ENCODE measurements at regions not wholly inside any gene's neighbourhood (a gene's known extent, or its start where the extent isn't known, plus 50 kb on each side); places are given as distances from the start of the nearest gene placed in this dataset.

DNA sequence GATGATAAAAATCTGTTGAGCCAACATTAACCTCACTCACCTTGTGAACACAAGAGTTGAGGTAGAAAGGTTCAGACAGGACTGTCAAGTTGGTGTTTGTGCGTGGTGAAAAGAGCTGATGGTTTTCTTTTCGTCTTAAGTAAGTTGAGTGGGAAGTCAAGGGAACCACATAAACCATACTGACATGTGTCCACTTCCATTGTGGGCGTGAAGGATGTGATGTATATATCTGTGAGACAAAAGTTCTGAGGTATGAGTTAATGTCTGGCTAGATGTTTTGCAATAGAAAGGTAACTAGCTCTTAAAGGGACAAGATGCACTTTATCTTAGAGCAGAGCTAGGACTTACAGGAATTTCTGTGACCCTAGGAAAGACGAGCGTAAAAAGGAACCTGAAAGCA, 1272.1 kb upstream of the ADGRB3 start:
- TF ChIP-seq RAD21 (IDR thresholded peaks at IDR 0.05; ENCODE audit: low read depth) (no peak), YY1 (IDR thresholded peaks at IDR 0.05; ENCODE audit: low read depth) (no peak), NFIC (IDR thresholded peaks at IDR 0.05) (no peak), EP300 (IDR thresholded peaks at IDR 0.05; ENCODE audit: borderline replicate concordance) (no peak), CREB1 (IDR thresholded peaks at IDR 0.05; ENCODE audit: low read depth) (no peak), TAF1 (IDR thresholded peaks at IDR 0.05; ENCODE audit: low read depth) (no peak), FOXM1 (IDR thresholded peaks at IDR 0.05; ENCODE audit: borderline replicate concordance, low read depth) (no peak), TCF12 (IDR thresholded peaks at IDR 0.05; ENCODE audit: low read depth) (no peak), EGR1 (IDR thresholded peaks at IDR 0.05) (no peak), ZBTB7A (IDR thresholded peaks at IDR 0.05; ENCODE audit: low read depth) (no peak), CEBPB (IDR thresholded peaks at IDR 0.05) (no peak), TEAD4 (IDR thresholded peaks at IDR 0.05) (no peak)
- TF ChIP-seq, protein P1, sequence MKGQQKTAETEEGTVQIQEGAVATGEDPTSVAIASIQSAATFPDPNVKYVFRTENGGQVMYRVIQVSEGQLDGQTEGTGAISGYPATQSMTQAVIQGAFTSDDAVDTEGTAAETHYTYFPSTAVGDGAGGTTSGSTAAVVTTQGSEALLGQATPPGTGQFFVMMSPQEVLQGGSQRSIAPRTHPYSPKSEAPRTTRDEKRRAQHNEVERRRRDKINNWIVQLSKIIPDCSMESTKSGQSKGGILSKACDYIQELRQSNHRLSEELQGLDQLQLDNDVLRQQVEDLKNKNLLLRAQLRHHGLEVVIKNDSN (IDR thresholded peaks at IDR 0.05): no peak
- TF ChIP-seq, protein P2, sequence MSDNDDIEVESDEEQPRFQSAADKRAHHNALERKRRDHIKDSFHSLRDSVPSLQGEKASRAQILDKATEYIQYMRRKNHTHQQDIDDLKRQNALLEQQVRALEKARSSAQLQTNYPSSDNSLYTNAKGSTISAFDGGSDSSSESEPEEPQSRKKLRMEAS (IDR thresholded peaks at IDR 0.05): no peak
- TF ChIP-seq, protein P3, sequence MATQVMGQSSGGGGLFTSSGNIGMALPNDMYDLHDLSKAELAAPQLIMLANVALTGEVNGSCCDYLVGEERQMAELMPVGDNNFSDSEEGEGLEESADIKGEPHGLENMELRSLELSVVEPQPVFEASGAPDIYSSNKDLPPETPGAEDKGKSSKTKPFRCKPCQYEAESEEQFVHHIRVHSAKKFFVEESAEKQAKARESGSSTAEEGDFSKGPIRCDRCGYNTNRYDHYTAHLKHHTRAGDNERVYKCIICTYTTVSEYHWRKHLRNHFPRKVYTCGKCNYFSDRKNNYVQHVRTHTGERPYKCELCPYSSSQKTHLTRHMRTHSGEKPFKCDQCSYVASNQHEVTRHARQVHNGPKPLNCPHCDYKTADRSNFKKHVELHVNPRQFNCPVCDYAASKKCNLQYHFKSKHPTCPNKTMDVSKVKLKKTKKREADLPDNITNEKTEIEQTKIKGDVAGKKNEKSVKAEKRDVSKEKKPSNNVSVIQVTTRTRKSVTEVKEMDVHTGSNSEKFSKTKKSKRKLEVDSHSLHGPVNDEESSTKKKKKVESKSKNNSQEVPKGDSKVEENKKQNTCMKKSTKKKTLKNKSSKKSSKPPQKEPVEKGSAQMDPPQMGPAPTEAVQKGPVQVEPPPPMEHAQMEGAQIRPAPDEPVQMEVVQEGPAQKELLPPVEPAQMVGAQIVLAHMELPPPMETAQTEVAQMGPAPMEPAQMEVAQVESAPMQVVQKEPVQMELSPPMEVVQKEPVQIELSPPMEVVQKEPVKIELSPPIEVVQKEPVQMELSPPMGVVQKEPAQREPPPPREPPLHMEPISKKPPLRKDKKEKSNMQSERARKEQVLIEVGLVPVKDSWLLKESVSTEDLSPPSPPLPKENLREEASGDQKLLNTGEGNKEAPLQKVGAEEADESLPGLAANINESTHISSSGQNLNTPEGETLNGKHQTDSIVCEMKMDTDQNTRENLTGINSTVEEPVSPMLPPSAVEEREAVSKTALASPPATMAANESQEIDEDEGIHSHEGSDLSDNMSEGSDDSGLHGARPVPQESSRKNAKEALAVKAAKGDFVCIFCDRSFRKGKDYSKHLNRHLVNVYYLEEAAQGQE (IDR thresholded peaks at IDR 0.05; ENCODE audit: low read depth): no peak

DNA sequence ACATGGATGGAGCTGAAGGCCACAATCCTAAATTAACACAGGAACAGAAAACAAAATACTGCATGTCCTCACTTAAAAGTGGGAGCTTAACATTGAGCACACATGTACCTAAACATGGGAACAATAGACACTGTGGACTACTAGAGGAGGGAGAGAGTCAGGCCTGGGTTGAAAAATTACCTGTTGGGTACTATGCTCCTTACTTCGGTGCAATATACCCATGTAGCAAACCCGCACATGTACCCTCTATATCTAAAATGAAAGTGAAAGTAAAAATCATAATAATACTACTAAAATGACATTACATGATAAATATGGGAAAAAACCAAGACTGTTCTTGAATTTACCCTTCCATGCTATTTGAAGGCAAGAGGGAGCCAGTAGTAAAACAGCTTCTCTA, 1273.8 kb upstream of the ADGRB3 start:
- TF ChIP-seq FOXM1 (IDR thresholded peaks at IDR 0.05; ENCODE audit: borderline replicate concordance, low read depth) (no peak), NFIC (IDR thresholded peaks at IDR 0.05) (no peak), CEBPB (IDR thresholded peaks at IDR 0.05) (no peak), ZBTB7A (IDR thresholded peaks at IDR 0.05; ENCODE audit: low read depth) (no peak), RAD21 (IDR thresholded peaks at IDR 0.05; ENCODE audit: low read depth) (no peak), TEAD4 (IDR thresholded peaks at IDR 0.05) (no peak)

DNA sequence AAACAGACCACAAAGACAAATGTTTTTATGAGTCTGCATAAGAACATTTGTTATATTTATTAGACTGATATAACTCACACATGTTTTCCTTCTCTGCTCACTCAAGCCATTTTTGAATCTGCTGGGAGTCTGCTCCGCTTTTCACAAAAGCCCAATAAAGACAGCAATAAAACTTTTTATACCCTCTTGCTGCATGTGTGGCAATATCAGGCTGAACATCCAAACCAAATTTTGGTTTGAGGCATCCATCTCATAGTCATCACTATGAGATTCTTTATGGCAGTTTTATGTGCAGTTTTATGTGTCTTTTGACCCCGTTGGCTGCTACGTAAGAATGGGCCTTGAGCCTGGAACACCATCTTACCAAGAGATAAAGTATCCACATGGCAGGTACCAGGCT, 1276.8 kb upstream of the ADGRB3 start:
- TF ChIP-seq FOXM1 (IDR thresholded peaks at IDR 0.05; ENCODE audit: borderline replicate concordance, low read depth): no peak
- TF ChIP-seq CEBPB (IDR thresholded peaks at IDR 0.05): no peak
- TF ChIP-seq TAF1 (IDR thresholded peaks at IDR 0.05; ENCODE audit: low read depth): no peak
- TF ChIP-seq TEAD4 (IDR thresholded peaks at IDR 0.05): no peak
- TF ChIP-seq, protein P1 (IDR thresholded peaks at IDR 0.05): no peak
- TF ChIP-seq YY1 (IDR thresholded peaks at IDR 0.05; ENCODE audit: low read depth): no peak
- no peak for TF ChIP-seq CREB1 (IDR thresholded peaks at IDR 0.05; ENCODE audit: low read depth)
- no peak for TF ChIP-seq EP300 (IDR thresholded peaks at IDR 0.05; ENCODE audit: borderline replicate concordance)
- no peak for TF ChIP-seq RAD21 (IDR thresholded peaks at IDR 0.05; ENCODE audit: low read depth)
- TF ChIP-seq ZBTB7A (IDR thresholded peaks at IDR 0.05; ENCODE audit: low read depth): no peak
- TF ChIP-seq EGR1 (IDR thresholded peaks at IDR 0.05): no peak
- TF ChIP-seq, protein P2 (IDR thresholded peaks at IDR 0.05): no peak
- TF ChIP-seq, protein P3 (IDR thresholded peaks at IDR 0.05; ENCODE audit: low read depth): no peak

DNA sequence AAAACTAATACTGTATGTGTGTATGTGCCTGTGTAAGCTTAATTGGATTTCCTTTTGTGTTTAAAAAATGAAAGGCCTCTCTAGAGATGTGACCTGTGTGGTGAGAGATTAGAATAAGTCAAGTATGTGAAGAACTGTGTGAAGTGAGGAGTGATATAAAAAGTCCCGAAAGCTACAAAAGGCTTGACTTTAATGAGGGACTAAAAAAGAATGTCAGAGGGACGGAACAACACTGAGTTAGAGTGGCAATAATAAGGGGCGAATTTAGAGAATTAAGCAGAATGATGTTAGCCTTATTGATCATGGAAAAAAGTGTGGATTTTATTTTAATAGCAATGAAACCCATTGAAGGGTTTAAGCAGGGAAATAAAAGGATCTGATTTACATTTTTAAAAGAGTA, 1281.2 kb upstream of the ADGRB3 start:
- TF ChIP-seq CEBPB (IDR thresholded peaks at IDR 0.05) (no peak), EP300 (IDR thresholded peaks at IDR 0.05; ENCODE audit: borderline replicate concordance) (no peak), RAD21 (IDR thresholded peaks at IDR 0.05; ENCODE audit: low read depth) (no peak), ZBTB7A (IDR thresholded peaks at IDR 0.05; ENCODE audit: low read depth) (no peak), YY1 (IDR thresholded peaks at IDR 0.05; ENCODE audit: low read depth) (no peak), CREB1 (IDR thresholded peaks at IDR 0.05; ENCODE audit: low read depth) (no peak)
- TF ChIP-seq, protein P2 (IDR thresholded peaks at IDR 0.05): no peak
- TF ChIP-seq, protein P3 (IDR thresholded peaks at IDR 0.05; ENCODE audit: low read depth): no peak
- TF ChIP-seq, protein P1 (IDR thresholded peaks at IDR 0.05): no peak
